AG10803 (cell line): ENCODE measurements at regions not wholly inside any gene's neighbourhood (a gene's known extent, or its start where the extent isn't known, plus 50 kb on each side); places are given as distances from the start of the nearest gene placed in this dataset.

Experiments used
- DNase-seq: peaks from one replicate; pipeline ENCODE4 v3.0.0; 2010; ENCODE audit warnings: low read depth
- H3K4me3 ChIP-seq: 2 replicates; pipeline ENCODE4 v1.5.1; 2011; ENCODE audit warnings: mild to moderate bottlenecking, low read length, control low read depth
- CTCF ChIP-seq: conservative IDR thresholded peaks from 2 replicates; pipeline ENCODE4 v1.5.1; 2011; ENCODE audit warnings: mild to moderate bottlenecking, low read length, control low read depth, inconsistent platforms

GRCh38 chr5:147966326-147966725 is 60.0 kb upstream of the C5orf46 start:
- no peak overlapping the region for H3K4me3 ChIP-seq
- DNase-seq = no peak
- no peak for TF ChIP-seq CTCF

GRCh38 chr5:147965715-147966114 is 59.4 kb upstream of the C5orf46 start:
- DNase-seq = no peak
- no peak overlapping the region for H3K4me3 ChIP-seq
- no peak for TF ChIP-seq CTCF

- TF ChIP-seq CTCF = no peak
- no peak for DNase-seq
- H3K4me3 ChIP-seq = no peak overlapping the region
Observed at GRCh38 chr5:147963948-147964693, 57.8 kb upstream of the C5orf46 start.

- H3K4me3 ChIP-seq = no peak overlapping the region
- no peak for DNase-seq
- TF ChIP-seq CTCF = no peak
Observed at GRCh38 chr5:147963436-147963835, 57.1 kb upstream of the C5orf46 start.

GRCh38 chr5:147961208-147961749 is 54.9 kb upstream of the C5orf46 start:
- H3K4me3 ChIP-seq = no peak overlapping the region
- no peak for TF ChIP-seq CTCF
- no peak for DNase-seq

GRCh38 chr5:147957901-147958300 is 51.6 kb upstream of the C5orf46 start:
- no peak overlapping the region for H3K4me3 ChIP-seq
- no peak for DNase-seq
- TF ChIP-seq CTCF = no peak

- DNase-seq = no peak
- no peak for TF ChIP-seq CTCF
- H3K4me3 ChIP-seq = no peak overlapping the region
Observed at GRCh38 chr5:147956842-147957223, 50.5 kb upstream of the C5orf46 start.
